SKM-1 (cell line): ENCODE measurements at regions not wholly inside any gene's neighbourhood (a gene's known extent, or its start where the extent isn't known, plus 50 kb on each side); places are given as distances from the start of the nearest gene placed in this dataset.

ENCODE experiments used
- DNase-seq: peaks from one replicate; lab custom pipeline; 2025; ENCODE audit not compliant: unreplicated experiment; lab: John Stamatoyannopoulos, UW

GRCh38 chr2:20111311-20112131, 60.1 kb upstream of the LAPTM4A start:
- DNase-seq = no peak

- DNase-seq = no peak
These were observed 59.4 kb upstream of the LAPTM4A start for GRCh38 chr2:20110876-20111275.

GRCh38 chr2:20110383-20110782, 59.0 kb upstream of the LAPTM4A start:
- no peak for DNase-seq

- no peak for DNase-seq
These were observed 57.4 kb upstream of the LAPTM4A start for GRCh38 chr2:20108655-20109396.

GRCh38 chr2:20107776-20108175, 56.3 kb upstream of the LAPTM4A start:
- no peak for DNase-seq

- DNase-seq = no peak
These were observed 55.9 kb upstream of the LAPTM4A start for GRCh38 chr2:20107352-20107751.

GRCh38 chr2:20106746-20107145, 55.3 kb upstream of the LAPTM4A start:
- DNase-seq = no peak

GRCh38 chr2:20104900-20105545, 53.6 kb upstream of the LAPTM4A start:
- DNase-seq = no peak

- DNase-seq = peak; percentile 43
These were observed 52.1 kb upstream of the LAPTM4A start for GRCh38 chr2:20103530-20103929.
